Vagina (tissue), 2 donors: ENCODE measurements at regions not wholly inside any gene's neighbourhood (a gene's known extent, or its start where the extent isn't known, plus 50 kb on each side); places are given as distances from the start of the nearest gene placed in this dataset.

Source experiments
- DNase-seq, 2 donors: peaks; one replicate each; pipeline ENCODE4 v3.0.0-alpha.2; 2017; ENCODE audit errors: extremely low spot score in 2 of 2
- H3K27ac ChIP-seq: fragments of 200-600 bp; sonication (generic); one replicate; pipeline ENCODE4 v1.5.1; 2019
- H3K27me3 ChIP-seq: fragments of 200-600 bp; sonication (generic); one replicate; pipeline ENCODE4 v1.5.1; 2019
- H3K36me3 ChIP-seq, 2 donors: fragments of 200-600 bp; sonication (generic); one replicate each; pipeline ENCODE4 v1.5.1; 2017 to 2019
- H3K4me1 ChIP-seq: fragments of 200-600 bp; sonication (generic); one replicate; pipeline ENCODE4 v1.5.1; 2019
- H3K4me3 ChIP-seq, 2 donors: fragments of 200-600 bp; sonication (generic); 1 replicate in 1 of 2; 2 replicates in 1 of 2; pipeline ENCODE4 v1.5.1; 2016 to 2019
- H3K9me3 ChIP-seq: fragments of 200-600 bp; sonication (generic); one replicate; pipeline ENCODE4 v1.5.1; 2019
- CTCF ChIP-seq, 3 experiments: fragments of 450-650 bp in 2 of 3; fragments of 200-600 bp in 1 of 3; sonication (generic) in 1 of 3; IDR thresholded peaks; one replicate each; pipeline ENCODE4 v1.5.1; 2017 to 2019; ENCODE audit warnings: antibody characterized with exemption in 3 of 3, mild to moderate bottlenecking in 2 of 3, moderate library complexity in 2 of 3
- POLR2A ChIP-seq, 2 donors: fragments of 450-650 bp; IDR thresholded peaks; one replicate each; pipeline ENCODE4 v1.6.1; 2017; ENCODE audit warnings: antibody characterized with exemption in 2 of 2, mild to moderate bottlenecking in 2 of 2, moderate library complexity in 2 of 2
- POLR2AphosphoS5 ChIP-seq, 2 donors: sonication (generic); formaldehyde crosslinking; IDR thresholded peaks; one replicate each; pipeline ENCODE4 v1.9.0; 2017; ENCODE audit warnings: antibody characterized with exemption in 2 of 2, mild to moderate bottlenecking in 2 of 2, low read depth in 1 of 2; ENCODE audit not compliant: insufficient read depth in 1 of 2
- intact Hi-C: fragments of 100-400 bp; cut with DNase I; formaldehyde crosslinking; loops from one replicate; pipeline ENCODE4 v1.15.1; 2023

DNA sequence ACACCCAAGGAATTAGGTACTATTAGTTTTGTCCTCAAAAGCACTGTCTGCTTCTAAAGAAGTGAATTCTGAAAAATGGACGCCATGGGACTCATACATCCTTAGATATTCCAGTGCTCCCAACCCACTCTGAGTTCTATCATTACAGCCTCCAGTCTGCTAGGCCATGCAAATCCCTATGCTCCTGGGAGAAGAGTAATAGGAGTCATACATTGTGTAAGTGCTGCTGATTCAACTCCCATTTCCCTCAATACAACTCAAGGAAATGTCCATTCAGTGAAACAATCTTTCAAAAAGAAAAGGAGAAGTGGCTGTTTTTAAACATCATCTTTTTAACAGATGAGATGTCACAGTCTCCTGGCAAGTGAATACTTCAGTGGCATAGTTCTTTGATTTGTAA is 590.2 kb upstream of the LRRC4C start:
- intact Hi-C loops, result no loop called here
- no peaks in the 10 kb centered on the region for H3K9me3 ChIP-seq

DNA sequence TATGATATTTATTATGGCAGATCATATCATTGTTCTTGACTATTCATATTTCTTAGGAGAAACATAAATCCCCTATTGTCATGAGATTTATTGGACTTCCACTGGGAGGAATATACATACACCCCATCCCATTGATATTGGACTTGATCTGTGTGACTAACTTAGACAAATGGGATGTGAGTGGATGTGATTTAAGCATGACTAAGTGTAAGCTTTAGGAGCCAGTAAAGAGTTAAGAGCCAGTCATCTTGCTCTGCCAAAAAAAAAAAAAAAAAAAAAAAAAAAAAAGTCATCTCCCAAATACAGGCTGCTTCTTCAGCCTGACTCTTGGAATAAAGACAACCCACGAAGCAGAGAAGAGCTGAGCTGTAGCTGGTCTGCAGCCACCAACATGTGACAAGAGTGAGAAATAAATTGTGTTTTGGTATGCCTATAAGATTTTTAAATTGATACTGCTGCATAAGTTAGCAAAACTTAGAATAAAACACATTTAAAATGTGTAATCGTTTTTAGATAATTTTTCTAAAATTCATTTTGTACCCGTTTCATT is 595.0 kb upstream of the LRRC4C start:
- Histone ChIP-seq H3K4me1 (no peaks in the 10 kb centered on the region), H3K4me3 (no peak overlapping the region), H3K9me3 (no peaks in the 10 kb centered on the region), H3K27ac (no peak overlapping the region), H3K27me3 (no peaks in the 10 kb centered on the region), H3K36me3 (no peaks in the 10 kb centered on the region)
- no peak for TF ChIP-seq POLR2A (IDR thresholded peaks at IDR 0.05)
- no peak for TF ChIP-seq CTCF (IDR thresholded peaks at IDR 0.05)
- no peak for TF ChIP-seq POLR2AphosphoS5 (IDR thresholded peaks at IDR 0.05; ENCODE audit: insufficient read depth in 1 of 2, low read depth in 1 of 2)
- DNase-seq, result no peak
- intact Hi-C loops, result no loop called here

More for the DNA sequence above, 590.2 kb upstream of the LRRC4C start:
- no peak overlapping the region for H3K4me3 ChIP-seq
- no peaks in the 10 kb centered on the region for H3K27me3 ChIP-seq
- TF ChIP-seq POLR2AphosphoS5 (IDR thresholded peaks at IDR 0.05; ENCODE audit: insufficient read depth in 1 of 2, low read depth in 1 of 2), result no peak
- TF ChIP-seq POLR2A (IDR thresholded peaks at IDR 0.05), result no peak
- no peak overlapping the region for H3K27ac ChIP-seq
- DNase-seq, result no peak
- H3K36me3 ChIP-seq, result no peaks in the 10 kb centered on the region
- H3K4me1 ChIP-seq, result no peaks in the 10 kb centered on the region

- Histone ChIP-seq H3K27ac (no peak overlapping the region), H3K36me3 (no peaks in the 10 kb centered on the region), H3K4me1 (no peaks in the 10 kb centered on the region), H3K27me3 (no peaks in the 10 kb centered on the region), H3K4me3 (no peak overlapping the region), H3K9me3 (no peaks in the 10 kb centered on the region)
- DNase-seq, result no peak
- intact Hi-C loops, result loop anchor here (5.0 kb wide), 1 partner anchor 353 kb away; no protein-coding TSS in a partner anchor
- TF ChIP-seq CTCF (IDR thresholded peaks at IDR 0.05) (no peak), POLR2AphosphoS5 (IDR thresholded peaks at IDR 0.05; ENCODE audit: insufficient read depth in 1 of 2, low read depth in 1 of 2) (no peak), POLR2A (IDR thresholded peaks at IDR 0.05) (no peak)
Measured at GRCh38 chr11:42055606-42056005, 596.2 kb upstream of the LRRC4C start.

GRCh38 chr11:42058794-42059193 is 599.3 kb upstream of the LRRC4C start:
- Histone ChIP-seq H3K9me3 (no peaks in the 10 kb centered on the region), H3K4me1 (no peaks in the 10 kb centered on the region)

DNA sequence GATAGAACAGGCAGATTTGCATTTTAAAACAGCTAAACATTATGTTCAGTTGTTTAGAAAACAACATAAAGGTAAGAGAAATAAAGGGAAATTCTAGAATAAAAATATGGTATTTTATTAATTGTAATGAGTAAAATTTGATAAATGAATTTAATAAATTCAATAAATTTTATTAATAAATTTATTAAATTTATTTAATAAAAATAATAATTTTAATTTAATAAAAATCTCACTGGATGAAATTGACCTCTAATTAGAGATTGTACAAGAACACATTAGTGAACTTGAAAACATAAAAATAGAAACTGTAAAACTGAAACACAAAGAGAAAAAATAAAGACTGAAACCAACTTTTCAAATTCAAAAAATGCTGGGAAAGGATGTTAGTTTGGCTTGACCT is 605.7 kb upstream of the LRRC4C start:
- no peaks in the 10 kb centered on the region for H3K36me3 ChIP-seq
- H3K27me3 ChIP-seq, result no peaks in the 10 kb centered on the region
- DNase-seq, result no peak
- H3K27ac ChIP-seq, result no peak overlapping the region
- intact Hi-C loops, result no loop called here
- H3K4me1 ChIP-seq, result no peaks in the 10 kb centered on the region
- no peaks in the 10 kb centered on the region for H3K9me3 ChIP-seq
- TF ChIP-seq CTCF (IDR thresholded peaks at IDR 0.05), result no peak
- no peak for TF ChIP-seq POLR2AphosphoS5 (IDR thresholded peaks at IDR 0.05; ENCODE audit: insufficient read depth in 1 of 2, low read depth in 1 of 2)
- no peak for TF ChIP-seq POLR2A (IDR thresholded peaks at IDR 0.05)
- no peak overlapping the region for H3K4me3 ChIP-seq

More at GRCh38 chr11:42058794-42059193, 599.3 kb upstream of the LRRC4C start:
- DNase-seq, result no peak
- no peak overlapping the region for H3K27ac ChIP-seq
- H3K4me3 ChIP-seq, result no peak overlapping the region
- intact Hi-C loops, result loop anchor here (5.0 kb wide), 1 partner anchor 356 kb away; no protein-coding TSS in a partner anchor
- no peaks in the 10 kb centered on the region for H3K27me3 ChIP-seq
- H3K36me3 ChIP-seq, result no peaks in the 10 kb centered on the region
- no peak for TF ChIP-seq CTCF (IDR thresholded peaks at IDR 0.05)
- TF ChIP-seq POLR2AphosphoS5 (IDR thresholded peaks at IDR 0.05; ENCODE audit: insufficient read depth in 1 of 2, low read depth in 1 of 2), result no peak
- no peak for TF ChIP-seq POLR2A (IDR thresholded peaks at IDR 0.05)
